Left renal cortex interstitium (tissue), 4 donors: ENCODE measurements at regions not wholly inside any gene's neighbourhood (a gene's known extent, or its start where the extent isn't known, plus 50 kb on each side); places are given as distances from the start of the nearest gene placed in this dataset.

Source experiments
- DNase-seq, 4 donors: peaks; one replicate each; pipeline ENCODE4 v3.0.0-alpha.2; 2013; ENCODE audit warnings: low read depth in 4 of 4, low spot score in 2 of 4, missing footprints in 1 of 4

- DNase-seq: no peak
Measured at GRCh38 chr16:85555719-85556455, 57.2 kb upstream of the GSE1 start.

- no peak for DNase-seq
Measured at GRCh38 chr16:85556456-85557082, 56.6 kb upstream of the GSE1 start.

- no peak for DNase-seq
Measured at GRCh38 chr16:85557083-85557970, 55.8 kb upstream of the GSE1 start.

- DNase-seq: no peak
Measured at GRCh38 chr16:85557971-85558657, 55.0 kb upstream of the GSE1 start.

- DNase-seq: no peak
Measured at GRCh38 chr16:85560932-85561247, 52.2 kb upstream of the GSE1 start.

GRCh38 chr16:85561248-85562092 is 51.7 kb upstream of the GSE1 start:
- DNase-seq: no peak

GRCh38 chr16:85562093-85562786 is 50.9 kb upstream of the GSE1 start:
- no peak for DNase-seq

- no peak for DNase-seq
Measured at GRCh38 chr16:85563034-85563433, 50.1 kb upstream of the GSE1 start.
